Lung (tissue), 11 donors: ENCODE measurements at regions not wholly inside any gene's neighbourhood (a gene's known extent, or its start where the extent isn't known, plus 50 kb on each side); places are given as distances from the start of the nearest gene placed in this dataset.

Source experiments
- ATAC-seq: fragments of 200-7000 bp; cut with Tn5 transposase; one replicate; pipeline ENCODE4 v1.9.1; 2020; ENCODE audit warnings: moderate number of reproducible peaks; ENCODE audit not compliant: insufficient read depth, low FRiP score
- DNase-seq, 3 donors: peaks; one replicate each; pipeline ENCODE4 v3.0.0-alpha.2; 2013 to 2017
- H3K27ac ChIP-seq, 2 donors: one replicate each; pipeline ENCODE4 v1.5.1; 2013; ENCODE audit warnings: mild to moderate bottlenecking in 2 of 2, moderate library complexity in 2 of 2, control low read depth in 1 of 2, inconsistent platforms in 1 of 2, low read depth in 1 of 2, low read length in 1 of 2
- H3K27me3 ChIP-seq, 3 donors: one replicate each; pipeline ENCODE4 v1.5.1; 2013; ENCODE audit warnings: low read length in 2 of 3; ENCODE audit not compliant: control insufficient read depth in 3 of 3, insufficient read depth in 3 of 3
- H3K36me3 ChIP-seq, 4 donors: one replicate each; pipeline ENCODE4 v1.5.1; 2013; ENCODE audit warnings: low read length in 4 of 4, mild to moderate bottlenecking in 1 of 4, moderate library complexity in 1 of 4; ENCODE audit not compliant: control insufficient read depth in 4 of 4, insufficient read depth in 4 of 4
- H3K4me1 ChIP-seq, 5 donors: one replicate each; pipeline ENCODE4 v1.5.1; 2013; ENCODE audit warnings: low read length in 5 of 5, mild to moderate bottlenecking in 2 of 5, moderate library complexity in 1 of 5; ENCODE audit not compliant: control insufficient read depth in 5 of 5, insufficient read depth in 5 of 5
- H3K4me3 ChIP-seq: one replicate; pipeline ENCODE4 v1.5.1; 2013; ENCODE audit warnings: mild to moderate bottlenecking, control low read depth, moderate library complexity
- H3K9ac ChIP-seq, 2 donors: one replicate each; pipeline ENCODE4 v1.5.1; 2013; ENCODE audit warnings: low read length in 2 of 2, control low read depth in 1 of 2; ENCODE audit not compliant: insufficient read depth in 1 of 2
- H3K9me3 ChIP-seq, 4 donors: one replicate each; pipeline ENCODE4 v1.5.1; 2013; ENCODE audit warnings: low read length in 3 of 4, mild to moderate bottlenecking in 1 of 4, moderate library complexity in 1 of 4; ENCODE audit not compliant: control insufficient read depth in 4 of 4, insufficient read depth in 3 of 4
- CTCF ChIP-seq: IDR thresholded peaks from 2 replicates; pipeline ENCODE4 v1.5.1; 2012; ENCODE audit warnings: mild to moderate bottlenecking; ENCODE audit errors: control extremely low read depth, extremely low read depth
- WGBS, 2 donors: extraction: QIAGEN DNeasy Blood & Tissue Kit; methylation state at CpG; one replicate each; pipeline ENCODE4 v1.1.7; 2013; 5-methylcytosine and 5-hydroxymethylcytosine counted together
- donor health status: control.
- donor health status: control.
- donor health status: Bipolar disorder and iron deficiency.
- donor health status: healthy.
- donor health status: DM: yes; HTN: yes; CAD: no.

- no peak overlapping the region for H3K27ac ChIP-seq
- H3K4me3 ChIP-seq, result no peak overlapping the region
- WGBS, 2 donors, result 88 to 91% methylated on average over 2 of the region's 2 CpGs
- no peaks in the 10 kb centered on the region for H3K36me3 ChIP-seq
- H3K9me3 ChIP-seq, result no peaks in the 10 kb centered on the region
- DNase-seq (no peak), ATAC-seq (no peak)
- peaks cover 0 to 30% (median 0%) of the 10 kb centered on the region in 5 donors for H3K4me1 ChIP-seq
- no peak overlapping the region for H3K9ac ChIP-seq
- H3K27me3 ChIP-seq, result no peaks in the 10 kb centered on the region
- no peak for TF ChIP-seq CTCF
These were observed 184.8 kb upstream of the CD180 start for GRCh38 chr5:67381236-67381880.

GRCh38 chr5:67380431-67380830, 183.8 kb upstream of the CD180 start:
- Histone ChIP-seq H3K27ac (no peak overlapping the region), H3K27me3 (no peaks in the 10 kb centered on the region), H3K9me3 (peaks cover 0 to 2% (median 0%) of the 10 kb centered on the region in 4 donors), H3K4me3 (no peak overlapping the region), H3K36me3 (no peaks in the 10 kb centered on the region), H3K4me1 (peaks cover 0 to 30% (median 0%) of the 10 kb centered on the region in 5 donors), H3K9ac (no peak overlapping the region)
- WGBS, 2 donors, result 77 to 85% methylated on average over 1 of the region's 1 CpG
- TF ChIP-seq CTCF, result no peak
- DNase-seq, result peak; percentile 37 to 67 (median 47)
- ATAC-seq, result no peak

- 87 to 88% methylated on average over 2 of the region's 2 CpGs for WGBS, 2 donors
- ATAC-seq, result no peak
- Histone ChIP-seq H3K36me3 (no peaks in the 10 kb centered on the region), H3K27ac (no peak overlapping the region), H3K9me3 (peaks cover 0 to 2% (median 0%) of the 10 kb centered on the region in 4 donors), H3K4me3 (no peak overlapping the region), H3K27me3 (no peaks in the 10 kb centered on the region), H3K9ac (no peak overlapping the region), H3K4me1 (peaks cover 0 to 30% (median 0%) of the 10 kb centered on the region in 5 donors)
- peak in 2 of 3 donors; percentile 48 to 55 for DNase-seq
- TF ChIP-seq CTCF, result no peak
These were observed 183.2 kb upstream of the CD180 start for GRCh38 chr5:67379753-67380152.

- 64 to 73% methylated on average over 1 of the region's 1 CpG for WGBS, 2 donors
These were observed 181.7 kb upstream of the CD180 start for GRCh38 chr5:67378256-67378655.

More at GRCh38 chr5:67378256-67378655, 181.7 kb upstream of the CD180 start:
- ATAC-seq, result no peak
- Histone ChIP-seq H3K4me1 (peaks cover 0 to 30% (median 0%) of the 10 kb centered on the region in 5 donors), H3K27ac (no peak overlapping the region), H3K36me3 (no peaks in the 10 kb centered on the region), H3K4me3 (no peak overlapping the region), H3K9ac (no peak overlapping the region), H3K27me3 (no peaks in the 10 kb centered on the region), H3K9me3 (peaks cover 0 to 2% (median 0%) of the 10 kb centered on the region in 4 donors)
- peak in 2 of 3 donors; percentile 42 to 53 for DNase-seq
- no peak for TF ChIP-seq CTCF
